Activated T-helper 2 cell treated with anti-CD3 and anti-CD28 coated beads, Interferon-gamma antibody, Interleukin-2, Interleukin-4, amounts not matched to agents 10 μg/mL and 5 μg/mL and 100 μg/mL, durations not matched to agents 14 hours and 24 hours and 36 hours (primary cell): ENCODE measurements at regions not wholly inside any gene's neighbourhood (a gene's known extent, or its start where the extent isn't known, plus 50 kb on each side); places are given as distances from the start of the nearest gene placed in this dataset.

Experiments used
- DNase-seq: peaks from one replicate; pipeline ENCODE4 v3.0.0; 2021; ENCODE audit warnings: low spot score
- H3K27ac Mint-ChIP-seq: one replicate; pipeline ENCODE4 v1.8.0; 2021; ENCODE audit warnings: mixed read lengths
- H3K27me3 Mint-ChIP-seq: one replicate; pipeline ENCODE4 v1.8.0; 2021; ENCODE audit warnings: low read depth, mixed read lengths
- H3K36me3 Mint-ChIP-seq: one replicate; pipeline ENCODE4 v1.8.0; 2021; ENCODE audit warnings: low read depth, mixed read lengths
- H3K4me1 Mint-ChIP-seq: one replicate; pipeline ENCODE4 v1.8.0; 2021; ENCODE audit warnings: low read depth, mixed read lengths
- H3K4me3 Mint-ChIP-seq: one replicate; pipeline ENCODE4 v1.8.0; 2021; ENCODE audit warnings: low read depth, mild to moderate bottlenecking, moderate library complexity, mixed read lengths
- H3K9me3 Mint-ChIP-seq: one replicate; pipeline ENCODE4 v1.8.0; 2021; ENCODE audit warnings: mixed read lengths
- intact Hi-C: fragments of 100-400 bp; cut with micrococcal nuclease; formaldehyde crosslinking; loops from one replicate; pipeline ENCODE4 v1.15.1; 2023

DNA sequence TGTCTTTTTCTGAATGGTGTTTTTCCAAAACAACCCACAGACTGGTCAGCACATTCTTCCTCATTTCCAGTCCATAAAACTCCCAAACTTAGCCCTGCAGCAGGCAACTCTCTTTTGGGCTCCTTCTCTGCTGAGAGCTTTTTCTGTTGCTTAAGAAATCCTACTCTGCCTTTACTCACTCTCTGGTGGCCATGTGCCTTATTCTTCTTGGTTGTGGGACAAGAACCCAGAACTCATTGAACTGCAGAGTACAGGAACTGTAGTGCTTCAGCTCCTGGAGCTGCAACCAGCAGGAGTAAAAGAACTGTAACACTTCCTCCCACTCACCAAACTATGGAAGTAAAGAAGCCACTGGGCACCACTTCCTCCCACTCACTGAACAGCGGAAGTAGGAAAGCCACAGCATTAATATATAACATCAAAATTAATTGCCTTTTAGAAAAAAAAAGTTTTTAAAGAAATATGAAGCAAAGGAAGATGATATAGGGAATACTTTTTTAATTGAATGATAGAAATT, 864.1 kb upstream of the PCDH10 start:
- Mint-ChIP-seq H3K27ac (no peak overlapping the region), H3K9me3 (peaks cover 4% of the 10 kb centered on the region), H3K4me3 (no peak overlapping the region)

DNA sequence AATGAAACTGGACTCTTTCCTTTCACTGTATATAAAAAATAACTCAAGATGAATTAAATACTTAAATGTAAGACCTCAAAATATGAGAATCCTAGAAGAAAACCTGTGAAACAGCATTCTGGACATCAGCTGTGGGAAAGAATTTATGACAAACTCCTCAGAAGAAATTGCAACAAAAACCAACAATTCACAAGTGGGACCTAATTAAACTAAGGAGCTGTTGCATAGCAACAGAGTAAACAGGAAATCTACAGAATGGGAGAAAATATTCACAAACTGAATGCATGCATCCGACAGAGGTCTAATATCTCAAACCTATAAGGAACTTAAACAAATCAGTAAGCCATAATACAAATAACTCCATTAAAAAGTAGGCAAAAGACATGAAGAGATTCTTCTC, 851.7 kb upstream of the PCDH10 start:
- Mint-ChIP-seq H3K4me1 (no peaks in the 10 kb centered on the region), H3K27ac (no peak overlapping the region), H3K36me3 (no peaks in the 10 kb centered on the region), H3K4me3 (no peak overlapping the region), H3K9me3 (no peaks in the 10 kb centered on the region), H3K27me3 (no peaks in the 10 kb centered on the region)
- no peak for DNase-seq
- intact Hi-C loops, result no loop called here

More for the DNA sequence above, 864.1 kb upstream of the PCDH10 start:
- no peak for DNase-seq
- Mint-ChIP-seq H3K4me1 (no peaks in the 10 kb centered on the region), H3K27me3 (no peaks in the 10 kb centered on the region), H3K36me3 (no peaks in the 10 kb centered on the region)
- intact Hi-C loops, result no loop called here

DNA sequence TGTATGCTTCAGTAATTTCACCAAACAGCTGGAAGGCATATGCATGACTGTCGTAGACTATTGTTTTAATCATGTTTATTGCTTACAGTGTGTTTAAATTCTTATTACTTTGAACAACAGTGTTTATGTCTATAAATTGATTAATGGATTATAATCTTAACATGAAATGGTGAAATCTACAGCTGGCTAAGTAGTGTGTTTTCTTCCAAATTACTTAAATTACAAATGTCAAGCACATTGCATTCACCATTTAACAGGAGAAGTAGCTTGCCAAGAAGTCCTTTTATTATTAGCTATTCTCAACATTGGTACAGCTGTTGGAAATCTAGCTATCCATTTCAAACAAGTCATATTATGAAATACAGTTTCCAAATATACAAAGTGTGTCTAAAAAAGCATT, 849.3 kb upstream of the PCDH10 start:
- no peak overlapping the region for H3K4me3 Mint-ChIP-seq
- no peaks in the 10 kb centered on the region for H3K4me1 Mint-ChIP-seq
- H3K27me3 Mint-ChIP-seq, result no peaks in the 10 kb centered on the region
- no peaks in the 10 kb centered on the region for H3K36me3 Mint-ChIP-seq
- no peak overlapping the region for H3K27ac Mint-ChIP-seq
- intact Hi-C loops, result no loop called here
- no peak for DNase-seq
- no peaks in the 10 kb centered on the region for H3K9me3 Mint-ChIP-seq

DNA sequence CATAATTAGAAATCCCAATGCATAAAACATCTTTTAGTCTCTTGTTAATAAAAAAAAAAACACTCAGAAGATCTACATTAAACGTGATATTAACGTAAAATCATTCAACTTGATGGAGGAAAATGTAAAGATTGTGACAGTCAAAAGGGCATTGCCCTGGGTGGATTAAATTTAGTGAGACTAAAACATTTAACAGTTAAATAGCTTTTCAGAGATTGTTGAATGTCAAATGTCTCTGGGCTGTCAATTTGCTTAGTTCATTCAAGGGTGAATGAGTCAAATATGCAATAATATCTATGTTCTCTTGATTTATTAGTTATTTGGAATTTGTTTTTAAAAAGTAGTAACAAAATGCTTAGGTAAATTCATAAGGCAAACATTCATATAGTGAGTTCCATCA, 836.6 kb upstream of the PCDH10 start:
- Mint-ChIP-seq H3K27me3 (no peaks in the 10 kb centered on the region), H3K9me3 (no peaks in the 10 kb centered on the region), H3K4me3 (no peak overlapping the region), H3K27ac (no peak overlapping the region), H3K4me1 (no peaks in the 10 kb centered on the region), H3K36me3 (no peaks in the 10 kb centered on the region)
- no peak for DNase-seq
- intact Hi-C loops, result no loop called here

DNA sequence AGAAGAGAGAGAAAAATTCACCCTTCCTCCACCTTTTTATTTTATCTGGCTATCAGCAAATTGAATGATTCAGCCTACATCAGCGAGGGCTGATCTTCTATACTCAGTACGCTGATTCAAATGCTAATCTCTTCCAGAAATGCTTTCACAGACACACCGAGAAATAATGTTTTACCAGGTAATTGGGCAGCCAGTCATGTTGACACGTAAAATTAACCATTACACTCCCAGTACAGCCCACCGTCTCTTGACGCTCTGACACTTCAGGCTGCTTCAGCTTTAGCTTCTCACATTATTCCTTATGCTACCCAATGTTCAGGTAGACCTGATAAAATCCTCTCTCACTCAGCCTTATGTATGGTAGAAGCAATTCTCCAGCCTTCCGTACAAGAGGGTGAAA, 835.2 kb upstream of the PCDH10 start:
- no peak overlapping the region for H3K27ac Mint-ChIP-seq
- H3K9me3 Mint-ChIP-seq, result no peaks in the 10 kb centered on the region
- no peaks in the 10 kb centered on the region for H3K27me3 Mint-ChIP-seq
- intact Hi-C loops, result no loop called here
- no peak overlapping the region for H3K4me3 Mint-ChIP-seq
- no peaks in the 10 kb centered on the region for H3K36me3 Mint-ChIP-seq
- no peaks in the 10 kb centered on the region for H3K4me1 Mint-ChIP-seq
- DNase-seq, result no peak

DNA sequence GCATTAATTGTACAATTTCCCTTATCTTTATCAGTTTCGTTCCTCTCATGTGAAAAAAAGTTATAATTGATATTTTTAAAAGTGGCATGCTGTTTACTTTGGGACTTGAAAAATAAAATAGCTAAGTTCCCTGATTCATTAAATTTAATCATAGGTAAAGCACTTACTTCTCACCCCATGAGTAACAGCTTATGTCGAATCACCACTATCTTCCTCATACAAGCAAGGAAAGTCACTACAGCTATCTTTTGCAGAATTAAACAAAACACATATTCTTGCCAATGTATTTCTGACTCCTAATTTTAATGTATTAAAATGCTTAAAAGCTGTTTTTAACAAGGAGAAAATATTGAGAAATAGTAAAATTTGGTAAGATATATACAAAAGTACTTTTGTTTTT, 832.4 kb upstream of the PCDH10 start:
- no peak for DNase-seq
- Mint-ChIP-seq H3K4me3 (no peak overlapping the region), H3K9me3 (no peaks in the 10 kb centered on the region), H3K27me3 (no peaks in the 10 kb centered on the region), H3K36me3 (no peaks in the 10 kb centered on the region), H3K27ac (no peak overlapping the region), H3K4me1 (no peaks in the 10 kb centered on the region)
- intact Hi-C loops, result no loop called here

- no peaks in the 10 kb centered on the region for H3K27me3 Mint-ChIP-seq
- DNase-seq, result no peak
- no peaks in the 10 kb centered on the region for H3K4me1 Mint-ChIP-seq
- no peaks in the 10 kb centered on the region for H3K9me3 Mint-ChIP-seq
- intact Hi-C loops, result no loop called here
- no peak overlapping the region for H3K27ac Mint-ChIP-seq
- no peaks in the 10 kb centered on the region for H3K36me3 Mint-ChIP-seq
- no peak overlapping the region for H3K4me3 Mint-ChIP-seq
Observed at GRCh38 chr4:132317923-132318322, 831.2 kb upstream of the PCDH10 start.

- no peak for DNase-seq
- H3K9me3 Mint-ChIP-seq, result no peaks in the 10 kb centered on the region
- H3K36me3 Mint-ChIP-seq, result no peaks in the 10 kb centered on the region
- H3K27ac Mint-ChIP-seq, result no peak overlapping the region
- no peak overlapping the region for H3K4me3 Mint-ChIP-seq
- no peaks in the 10 kb centered on the region for H3K27me3 Mint-ChIP-seq
- intact Hi-C loops, result no loop called here
- no peaks in the 10 kb centered on the region for H3K4me1 Mint-ChIP-seq
Observed at GRCh38 chr4:132328761-132329160, 820.3 kb upstream of the PCDH10 start.

DNA sequence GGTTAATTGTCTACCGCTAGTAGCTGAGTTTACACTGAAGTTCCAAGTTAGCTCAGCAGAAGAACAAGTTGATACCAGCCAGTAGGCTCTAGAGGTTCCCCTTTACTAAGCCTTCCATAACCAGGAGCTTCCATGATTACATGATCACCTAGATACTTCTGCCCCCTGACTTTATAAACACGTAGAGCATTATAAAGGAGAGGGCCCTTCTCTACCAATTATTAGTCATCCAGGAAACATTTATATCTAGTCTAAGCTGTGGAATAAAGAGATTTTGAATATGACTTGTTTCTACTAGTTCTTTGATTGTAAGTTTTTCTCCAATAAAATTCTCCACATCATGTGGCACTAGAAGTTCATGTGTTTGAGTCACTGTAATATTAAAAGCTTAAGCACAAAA, 818.1 kb upstream of the PCDH10 start:
- H3K4me1 Mint-ChIP-seq, result no peaks in the 10 kb centered on the region
- no peak for DNase-seq
- H3K27me3 Mint-ChIP-seq, result no peaks in the 10 kb centered on the region
- H3K36me3 Mint-ChIP-seq, result no peaks in the 10 kb centered on the region
- no peaks in the 10 kb centered on the region for H3K9me3 Mint-ChIP-seq
- intact Hi-C loops, result no loop called here
- H3K4me3 Mint-ChIP-seq, result no peak overlapping the region
- H3K27ac Mint-ChIP-seq, result no peak overlapping the region

DNA sequence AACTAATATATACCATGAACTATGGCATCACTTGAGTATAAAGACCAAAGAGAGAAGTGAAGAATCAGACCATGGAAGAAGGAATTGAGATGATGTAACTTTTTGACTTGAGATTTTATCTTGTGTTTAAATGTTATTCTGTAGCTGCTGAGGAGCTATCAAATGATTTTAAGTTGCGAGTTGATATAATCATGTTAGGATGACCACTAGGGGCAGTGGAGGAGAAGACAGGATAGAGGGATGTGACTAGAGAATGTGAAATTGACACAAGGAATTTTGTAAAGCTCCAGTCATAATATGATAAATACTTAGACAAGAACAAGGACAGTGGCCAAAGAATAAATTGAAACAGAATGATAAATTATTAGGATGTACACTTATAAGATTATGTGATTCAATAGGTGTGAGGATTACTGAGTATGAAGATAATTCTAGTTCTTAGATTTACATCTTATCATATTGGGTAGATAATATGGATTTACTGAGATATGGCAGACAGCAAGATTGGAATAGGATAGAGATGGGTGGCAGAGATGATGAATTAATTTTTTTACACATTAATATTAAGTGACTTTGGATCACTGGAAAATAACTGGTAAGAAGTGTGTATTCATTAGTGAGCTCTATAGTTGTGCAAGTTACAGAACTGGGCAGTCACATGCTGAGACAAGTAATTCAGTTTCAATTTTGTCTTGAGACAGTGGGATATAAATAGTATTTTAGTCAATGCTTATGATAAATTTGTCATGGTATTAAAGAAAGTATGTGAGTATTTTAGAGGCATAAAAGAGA, 816.0 kb upstream of the PCDH10 start:
- H3K36me3 Mint-ChIP-seq, result no peaks in the 10 kb centered on the region
- intact Hi-C loops, result no loop called here
- no peaks in the 10 kb centered on the region for H3K27me3 Mint-ChIP-seq
- DNase-seq, result no peak
- H3K4me1 Mint-ChIP-seq, result no peaks in the 10 kb centered on the region
- no peak overlapping the region for H3K27ac Mint-ChIP-seq
- H3K4me3 Mint-ChIP-seq, result no peak overlapping the region
- no peaks in the 10 kb centered on the region for H3K9me3 Mint-ChIP-seq

DNA sequence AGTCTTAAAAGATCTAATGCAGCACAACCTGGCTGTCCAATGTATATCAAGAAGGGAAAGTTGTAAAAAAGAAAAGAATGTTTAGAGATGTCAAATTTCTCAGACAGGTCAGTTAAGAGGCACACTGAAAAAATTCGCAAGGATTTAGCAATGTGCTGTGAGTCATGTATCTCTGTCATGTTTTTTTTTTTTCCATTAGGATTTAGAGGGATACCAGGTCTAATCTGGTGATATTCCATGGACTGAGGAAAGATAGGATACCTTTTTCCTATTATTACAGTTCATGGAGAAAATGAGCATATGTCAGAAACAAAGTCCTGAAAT, 815.4 kb upstream of the PCDH10 start:
- H3K27me3 Mint-ChIP-seq, result no peaks in the 10 kb centered on the region
- no peaks in the 10 kb centered on the region for H3K4me1 Mint-ChIP-seq
- H3K36me3 Mint-ChIP-seq, result no peaks in the 10 kb centered on the region
- no peaks in the 10 kb centered on the region for H3K9me3 Mint-ChIP-seq
- intact Hi-C loops, result no loop called here
- no peak overlapping the region for H3K4me3 Mint-ChIP-seq
- H3K27ac Mint-ChIP-seq, result no peak overlapping the region
- DNase-seq, result no peak

- no peaks in the 10 kb centered on the region for H3K4me1 Mint-ChIP-seq
- H3K4me3 Mint-ChIP-seq, result no peak overlapping the region
- no peak overlapping the region for H3K27ac Mint-ChIP-seq
- no peaks in the 10 kb centered on the region for H3K36me3 Mint-ChIP-seq
- DNase-seq, result no peak
- intact Hi-C loops, result no loop called here
- no peaks in the 10 kb centered on the region for H3K9me3 Mint-ChIP-seq
- H3K27me3 Mint-ChIP-seq, result no peaks in the 10 kb centered on the region
Observed at GRCh38 chr4:132334081-132334480, 815.0 kb upstream of the PCDH10 start.

DNA sequence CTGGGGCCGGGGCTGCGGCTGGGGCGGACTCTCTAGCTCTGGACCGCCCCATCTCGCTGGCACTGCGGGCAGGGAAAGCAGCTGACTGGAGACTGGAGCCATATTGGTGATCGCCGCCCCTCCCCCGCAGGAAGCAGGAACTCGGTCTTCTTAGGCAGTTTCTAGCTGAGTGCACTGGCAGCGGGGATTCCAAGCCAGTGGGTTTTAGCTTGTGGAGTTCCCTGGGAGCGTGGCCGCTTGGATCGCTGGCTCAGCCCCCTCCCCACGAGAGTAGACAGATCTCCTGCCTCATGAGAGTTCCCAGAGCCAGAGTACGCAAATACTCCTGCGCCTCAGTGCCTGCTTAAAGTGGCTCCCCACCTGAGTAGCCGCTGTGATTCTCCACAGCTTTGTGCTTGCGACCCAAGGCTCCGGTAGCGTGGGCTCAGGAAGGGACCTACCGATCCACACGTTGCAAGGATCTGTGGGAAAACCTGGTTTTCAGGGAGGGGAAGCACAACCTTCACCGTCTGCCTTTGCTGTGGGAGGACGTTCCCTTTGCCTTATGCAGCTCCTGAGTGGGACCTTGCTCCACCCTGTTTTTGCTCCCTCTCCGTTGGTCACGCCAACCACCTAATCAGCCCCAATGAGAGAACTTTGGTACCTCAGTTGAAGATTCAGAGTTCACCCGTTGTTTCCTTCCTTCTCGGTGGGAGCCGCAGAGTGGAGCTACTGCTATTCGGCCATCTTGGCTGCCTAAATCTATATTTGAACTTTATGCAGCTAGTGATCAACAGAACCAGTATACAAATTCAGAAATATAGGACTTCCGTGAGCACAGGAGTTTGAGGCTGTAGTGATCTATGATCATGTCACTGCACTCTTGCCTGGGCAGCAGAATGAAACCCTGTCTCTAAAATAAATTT, 803.9 kb upstream of the PCDH10 start:
- Mint-ChIP-seq H3K27me3 (no peaks in the 10 kb centered on the region), H3K27ac (no peak overlapping the region), H3K4me1 (no peaks in the 10 kb centered on the region), H3K9me3 (peaks cover 17% of the 10 kb centered on the region), H3K36me3 (no peaks in the 10 kb centered on the region), H3K4me3 (no peak overlapping the region)
- intact Hi-C loops, result no loop called here
- no peak for DNase-seq
